NCI-H748 treated with DMSO at 0.1 percent for 48 hours (cell line): ENCODE measurements at regions not wholly inside any gene's neighbourhood (a gene's known extent, or its start where the extent isn't known, plus 50 kb on each side); places are given as distances from the start of the nearest gene placed in this dataset.
"Not testable (repeated sequence)": the region's sequence is repeated elsewhere in the genome, so short reads cannot be mapped to it uniquely, and the experiment has no call there.

Experiments
- DNase-seq: peaks from one replicate; lab custom pipeline; 2025; lab: John Stamatoyannopoulos, UW

DNA sequence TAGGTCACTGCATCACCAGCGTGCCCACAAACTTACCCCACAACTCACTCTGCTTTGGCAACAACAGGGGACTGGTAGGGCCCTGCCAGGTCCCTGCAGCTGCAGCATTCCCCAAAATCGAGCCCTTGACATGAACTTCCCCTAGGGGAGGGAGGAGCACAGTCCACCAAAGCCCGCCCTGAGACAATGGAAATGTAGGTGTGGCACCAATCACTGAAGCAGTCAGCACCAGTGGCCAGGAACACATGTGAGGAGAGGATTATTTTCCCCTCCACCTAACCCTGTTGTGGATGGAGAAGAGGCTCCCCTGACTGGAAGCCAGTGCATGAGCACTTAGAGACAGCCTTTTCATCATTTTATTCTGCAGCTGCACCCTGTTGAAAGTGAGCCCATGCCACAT, 573.8 kb downstream of the SOX5 start:
- no peak for DNase-seq

DNA sequence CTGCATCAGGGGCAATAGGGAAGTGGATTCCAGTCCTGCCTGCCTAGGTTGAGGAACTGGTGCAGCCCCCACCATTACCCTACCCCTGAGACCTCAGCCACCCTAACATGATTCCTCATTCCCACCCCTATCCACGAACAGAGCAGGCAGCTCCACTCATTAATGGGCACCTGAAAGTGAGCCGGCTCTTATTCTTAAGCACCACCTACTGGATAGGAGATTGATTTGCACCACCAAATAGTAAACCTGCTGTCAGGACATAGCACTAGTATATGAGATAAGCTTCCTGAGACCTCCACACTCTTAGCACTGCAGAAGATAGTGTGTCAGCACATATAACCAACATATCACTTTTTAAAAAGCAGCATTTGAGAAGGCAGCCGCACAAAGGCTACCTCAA, 573.2 kb downstream of the SOX5 start:
- no peak for DNase-seq

DNA sequence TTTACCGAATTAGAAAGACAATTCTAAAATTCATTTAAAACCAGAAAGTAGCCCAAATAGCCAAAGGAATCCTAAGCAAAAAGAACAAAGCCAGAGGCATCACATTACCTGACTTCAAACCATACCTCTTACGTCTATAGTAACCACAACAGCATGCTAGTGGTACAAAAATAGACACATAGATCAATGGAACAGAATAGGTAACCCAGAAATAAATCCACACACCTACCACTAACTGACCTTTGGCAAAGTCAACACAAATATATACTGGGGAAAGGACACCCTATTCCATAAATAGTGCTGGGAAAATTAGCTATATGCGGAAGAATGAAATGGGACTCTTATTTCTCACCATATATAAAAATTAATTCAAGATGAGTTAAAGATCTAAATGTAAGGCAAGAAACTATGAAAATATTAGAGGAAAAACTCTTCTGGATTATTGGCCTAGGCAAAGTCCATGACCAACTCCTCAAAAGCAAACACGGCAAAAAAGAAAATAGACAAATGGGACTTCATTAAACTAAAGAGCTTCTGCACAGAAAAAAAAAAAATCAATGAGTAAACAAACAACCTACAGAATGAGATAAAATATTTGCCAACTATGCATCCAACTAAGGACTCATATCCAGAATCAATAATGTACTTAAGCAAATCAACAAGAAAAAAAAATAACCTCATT, 568.9 kb downstream of the SOX5 start:
- DNase-seq = no peak

DNA sequence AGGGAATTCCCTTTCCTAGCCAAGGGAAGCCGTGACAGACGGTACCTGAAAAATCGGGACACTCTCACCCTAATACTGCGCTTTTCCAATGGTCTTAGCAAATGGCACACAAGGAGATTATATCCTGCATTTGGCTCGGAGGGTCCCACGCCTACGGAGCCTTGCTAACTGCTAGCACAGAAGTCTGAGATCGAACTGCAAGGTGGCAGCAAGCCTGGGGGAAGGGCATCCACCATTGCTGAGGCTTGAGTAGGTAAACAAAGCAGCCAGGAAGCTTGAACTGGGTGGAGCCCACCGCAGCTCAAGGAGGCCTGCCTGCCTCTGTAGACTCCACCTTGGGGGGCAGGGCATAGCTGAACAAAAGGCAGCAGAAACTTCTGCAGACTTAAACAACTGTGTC, 560.6 kb downstream of the SOX5 start:
- DNase-seq = not testable (repeated sequence)

DNA sequence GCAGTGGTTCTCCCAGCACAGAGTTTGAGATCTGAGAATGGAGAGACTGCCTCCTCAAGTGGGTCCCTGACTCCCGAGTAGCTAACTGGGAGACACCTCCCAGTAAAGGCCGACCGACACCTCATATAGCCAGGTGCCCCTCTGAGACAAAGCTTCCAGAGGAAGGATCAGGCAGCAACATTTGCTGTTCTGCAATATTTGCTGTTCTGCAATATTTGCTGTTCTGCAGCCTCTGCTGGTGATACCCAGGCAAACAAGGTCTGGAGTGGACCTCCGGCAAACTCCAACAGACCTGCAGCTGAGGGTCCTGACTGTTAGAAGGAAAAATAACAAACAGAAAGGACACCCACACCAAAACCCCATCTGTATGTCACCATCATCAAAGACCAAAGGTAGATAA, 560.2 kb downstream of the SOX5 start:
- not testable (repeated sequence) for DNase-seq

DNA sequence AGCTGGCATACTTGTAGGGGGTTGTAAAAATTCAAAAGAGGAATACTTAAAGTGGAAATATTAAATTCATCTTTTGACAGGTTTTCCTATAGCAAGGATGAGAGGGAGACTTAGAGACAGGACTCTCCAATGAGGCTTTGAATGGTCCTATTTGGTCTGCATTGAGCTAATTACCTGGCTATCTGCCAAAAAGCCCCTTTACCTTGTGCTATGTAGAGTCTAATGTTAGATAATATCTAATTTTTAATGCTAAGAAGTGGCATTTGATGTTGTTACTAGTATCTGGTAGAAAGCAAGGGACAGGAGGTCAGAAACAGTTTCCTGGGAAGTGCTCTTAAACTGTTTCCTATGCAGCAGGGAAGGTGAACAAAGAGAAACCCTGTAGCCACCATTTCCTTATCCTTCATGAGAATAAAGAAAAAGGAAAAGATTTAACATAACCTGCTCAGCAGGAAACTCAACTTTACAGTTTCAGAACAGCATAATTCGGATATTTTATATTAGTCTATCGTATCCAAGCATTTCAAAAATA, 550.0 kb downstream of the SOX5 start:
- no peak for DNase-seq

DNA sequence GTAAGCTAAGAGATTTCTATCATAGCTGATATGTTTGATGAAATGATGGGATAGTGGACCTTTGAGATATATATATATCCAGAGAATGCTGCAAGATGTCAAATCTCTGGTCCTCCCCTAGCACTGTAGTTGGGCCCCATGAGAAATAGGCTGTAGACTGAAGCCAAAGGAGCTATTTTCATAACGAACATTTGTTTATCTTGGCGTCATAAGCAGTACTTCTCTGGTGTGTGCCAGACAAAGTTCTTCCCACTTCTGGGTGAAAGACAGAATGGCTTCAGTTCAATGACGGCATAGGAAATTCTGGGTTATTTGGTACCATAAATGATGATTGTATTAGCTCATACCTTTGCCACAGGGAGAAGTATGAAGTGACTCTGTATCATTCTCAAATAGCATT, 534.3 kb downstream of the SOX5 start:
- DNase-seq = no peak

DNA sequence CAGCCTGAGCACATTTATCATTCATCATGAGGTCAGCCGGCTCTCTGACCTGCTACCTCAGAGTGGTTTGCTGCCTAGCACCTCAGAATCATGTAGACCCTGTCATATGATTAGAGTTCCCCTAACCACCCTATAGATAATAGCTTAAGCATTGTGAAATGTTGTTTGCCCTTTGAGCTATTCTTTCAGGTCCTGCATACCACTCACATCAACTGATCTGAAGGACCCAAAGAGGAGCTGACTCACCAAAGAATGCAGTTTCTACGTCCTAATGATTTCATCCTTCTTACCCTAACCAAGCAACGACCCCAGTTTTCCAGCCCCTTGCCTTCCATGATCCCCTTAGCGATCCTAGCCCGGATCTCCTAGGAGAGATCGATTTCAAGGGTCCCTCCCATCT, 527.9 kb downstream of the SOX5 start:
- no peak for DNase-seq

DNA sequence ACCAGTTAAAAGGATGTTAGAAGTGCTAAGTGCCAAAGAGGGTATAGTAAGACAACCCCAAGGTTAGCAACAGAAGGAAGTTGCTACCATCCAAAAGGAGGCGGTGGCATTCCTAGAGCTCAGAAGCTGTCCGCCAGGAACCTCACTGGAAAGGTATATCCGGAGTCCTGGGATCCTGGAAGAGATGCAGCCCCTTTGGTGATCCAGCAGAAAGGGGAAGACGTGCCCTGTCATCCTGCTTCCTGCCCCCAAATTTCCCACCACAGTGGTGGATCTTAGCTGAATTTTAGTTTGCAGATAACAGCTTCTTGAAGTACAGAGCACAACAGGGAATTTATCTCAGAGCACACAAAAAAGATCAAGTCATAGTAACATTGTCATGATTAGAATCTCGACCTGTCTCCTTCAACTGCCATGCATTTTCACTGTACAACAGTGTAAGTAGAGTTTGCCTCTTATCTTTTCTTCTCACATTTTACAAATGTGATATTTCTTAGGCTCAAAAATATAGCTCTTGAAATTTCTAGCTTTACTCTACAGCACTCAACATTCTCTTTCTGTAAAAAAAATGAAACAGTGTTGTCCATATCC, 526.3 kb downstream of the SOX5 start:
- no peak for DNase-seq

DNA sequence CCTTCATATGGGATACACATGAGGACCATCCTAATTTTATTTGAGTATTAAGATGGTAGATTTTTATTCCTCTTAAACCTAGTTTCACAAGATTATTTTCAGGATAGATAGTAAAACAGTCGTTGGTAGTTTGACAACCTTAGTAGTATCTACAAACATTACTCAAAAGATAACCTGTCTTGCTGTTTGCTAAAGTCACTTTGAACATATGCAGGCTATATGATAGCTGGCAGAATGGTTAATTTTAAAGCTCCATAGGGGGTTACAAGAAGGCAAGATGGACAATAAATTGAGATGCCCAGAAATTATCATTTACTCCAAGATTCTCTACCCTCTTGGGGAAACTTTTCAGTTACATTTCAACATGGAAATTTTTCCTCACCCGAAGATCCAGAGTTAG, 525.7 kb downstream of the SOX5 start:
- DNase-seq = no peak

DNA sequence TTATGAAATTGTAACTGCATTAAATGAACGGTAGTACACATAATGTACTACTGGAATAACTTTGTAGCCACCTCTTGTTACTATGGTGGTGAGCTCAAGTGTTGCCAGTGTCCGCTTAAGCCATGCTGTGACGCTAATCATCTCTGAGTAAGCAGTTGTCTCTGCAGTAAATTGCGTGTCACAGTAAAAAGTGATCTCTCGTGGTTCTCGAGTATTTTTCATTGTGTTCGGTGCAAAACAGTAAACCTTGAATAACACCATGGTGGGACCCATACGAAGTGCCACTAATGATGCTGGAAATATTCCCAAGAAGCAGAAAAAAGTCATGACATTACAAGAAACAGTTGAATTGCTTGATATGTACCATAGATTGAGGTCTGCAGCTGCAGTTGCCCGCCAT, 524.8 kb downstream of the SOX5 start:
- peak; percentile 22 for DNase-seq

DNA sequence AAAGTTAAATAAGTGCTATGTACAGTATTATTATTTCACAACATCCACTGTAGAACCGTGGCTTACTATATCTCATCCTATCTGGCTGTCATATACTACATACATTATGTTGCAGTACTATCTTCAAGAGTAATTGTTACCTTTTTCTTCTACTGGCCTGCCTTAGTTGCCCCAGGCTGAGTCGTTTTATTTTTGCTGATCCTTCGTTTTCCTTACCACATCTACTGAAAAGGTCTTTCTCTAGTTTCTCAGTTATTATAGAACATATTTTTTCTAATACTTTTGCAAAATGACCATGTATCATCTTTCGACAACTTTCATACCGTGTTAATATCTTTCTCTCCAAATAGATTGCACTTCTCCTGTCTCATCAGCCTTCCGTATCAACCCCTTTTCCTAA, 523.1 kb downstream of the SOX5 start:
- no peak for DNase-seq

DNA sequence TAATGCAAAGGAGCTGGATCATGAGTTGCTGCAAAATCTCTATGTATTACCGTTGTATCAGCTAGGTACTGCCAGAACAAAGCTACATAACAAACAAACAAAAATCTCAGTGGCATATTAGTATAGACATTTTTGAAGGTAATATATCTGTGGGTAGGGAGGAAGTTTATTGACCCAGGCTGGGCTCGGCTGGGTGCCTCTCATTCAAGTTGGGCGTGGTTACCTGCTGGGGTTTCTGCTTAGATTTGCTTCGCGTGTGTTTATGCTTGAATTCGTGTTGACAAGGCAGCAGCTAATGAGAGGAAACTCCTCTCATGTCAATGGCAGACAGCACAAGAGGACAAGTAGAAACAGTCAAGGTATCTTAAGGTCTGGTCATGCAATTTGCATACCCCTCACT, 520.7 kb downstream of the SOX5 start:
- no peak for DNase-seq

DNA sequence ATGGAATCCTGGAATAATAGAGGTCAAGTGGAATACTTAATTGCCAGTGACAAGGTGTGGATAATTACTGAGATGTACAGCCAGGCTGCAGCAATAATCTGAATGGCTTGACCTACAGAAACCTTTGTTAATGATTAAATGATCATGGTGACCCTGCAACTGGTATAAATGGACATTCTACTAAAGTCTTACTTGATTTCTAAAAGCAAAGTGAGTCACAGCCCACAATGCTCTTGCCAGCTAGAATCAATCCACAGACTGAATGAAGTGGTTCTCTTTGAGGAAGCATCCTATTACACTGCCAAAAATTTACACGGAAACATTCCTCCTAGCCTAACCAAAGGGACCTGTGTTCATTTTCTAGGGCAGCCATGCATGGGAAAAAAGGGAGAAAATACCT, 518.5 kb downstream of the SOX5 start:
- DNase-seq = no peak

DNA sequence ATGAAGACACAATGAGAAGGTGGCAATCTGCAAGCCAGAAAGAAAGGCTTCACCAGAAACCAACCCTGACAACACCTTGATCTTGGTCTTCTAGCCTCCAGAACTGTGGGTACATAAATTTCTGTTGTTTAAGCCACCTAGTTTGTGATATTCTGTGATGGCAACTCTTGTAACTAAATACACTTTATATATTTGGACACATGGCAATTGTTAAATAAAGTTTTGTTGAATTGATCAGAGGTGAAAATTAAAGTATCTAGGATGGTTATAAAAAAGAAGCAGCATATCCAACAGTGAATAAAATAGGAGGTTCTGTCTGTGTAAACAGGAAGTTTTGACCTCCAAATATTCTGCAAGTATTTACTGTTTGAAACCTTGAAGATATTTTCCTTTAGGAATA, 516.3 kb downstream of the SOX5 start:
- DNase-seq = no peak

DNA sequence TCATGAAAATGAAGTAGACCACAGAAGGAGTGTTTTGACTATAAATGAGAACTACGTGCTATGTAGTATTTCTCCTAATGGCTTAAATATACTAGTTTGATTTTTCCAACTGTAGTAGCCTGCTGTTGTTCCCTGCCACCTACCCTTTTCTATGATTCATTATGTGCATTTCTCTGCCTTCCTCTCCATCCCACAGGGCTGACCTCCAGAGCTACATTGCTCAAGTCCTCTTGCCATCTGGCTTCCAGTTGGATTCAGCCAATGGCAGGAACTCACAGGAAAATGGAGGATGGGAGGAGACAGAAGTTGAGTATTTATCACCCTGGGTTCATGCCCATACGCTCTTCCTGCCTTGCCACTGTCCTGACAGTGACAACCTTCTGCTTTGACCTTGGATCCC, 515.3 kb downstream of the SOX5 start:
- DNase-seq = no peak

DNA sequence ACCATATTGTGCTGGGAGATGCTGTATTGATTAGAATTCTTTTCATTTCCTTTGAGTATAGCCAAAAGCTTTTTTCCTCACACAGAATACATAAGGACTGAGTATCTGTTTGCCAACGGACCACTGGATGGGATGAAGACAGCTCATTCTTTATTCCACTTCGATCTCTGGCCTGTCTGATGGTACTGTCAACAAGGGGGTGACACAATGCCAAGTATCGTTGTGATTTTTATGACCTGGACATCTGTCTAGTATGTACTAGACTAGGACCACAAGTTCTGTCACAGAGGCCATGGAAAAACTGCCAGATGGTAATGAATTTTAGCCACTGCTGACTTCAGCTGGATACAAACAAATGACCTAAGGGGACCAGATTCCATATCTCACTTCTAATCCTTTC, 502.7 kb downstream of the SOX5 start:
- DNase-seq = no peak

DNA sequence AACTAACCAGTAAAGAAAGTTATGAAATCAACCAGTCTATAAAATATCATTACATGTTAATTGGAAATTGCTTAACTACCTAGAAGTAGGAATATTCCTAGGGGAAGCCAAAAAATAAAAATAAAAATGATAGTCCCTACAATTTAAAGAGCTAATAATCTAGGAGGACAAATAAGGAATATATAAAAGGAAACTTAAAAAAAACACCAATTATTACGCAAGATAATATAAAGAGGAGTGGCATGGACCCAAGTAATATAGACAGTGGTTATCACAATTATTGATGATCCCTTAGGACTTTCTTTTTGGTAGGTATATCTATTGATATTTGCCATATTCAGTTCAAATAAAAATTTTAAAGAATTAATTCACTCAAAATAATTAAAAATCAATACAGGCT, 498.7 kb downstream of the SOX5 start:
- no peak for DNase-seq

DNA sequence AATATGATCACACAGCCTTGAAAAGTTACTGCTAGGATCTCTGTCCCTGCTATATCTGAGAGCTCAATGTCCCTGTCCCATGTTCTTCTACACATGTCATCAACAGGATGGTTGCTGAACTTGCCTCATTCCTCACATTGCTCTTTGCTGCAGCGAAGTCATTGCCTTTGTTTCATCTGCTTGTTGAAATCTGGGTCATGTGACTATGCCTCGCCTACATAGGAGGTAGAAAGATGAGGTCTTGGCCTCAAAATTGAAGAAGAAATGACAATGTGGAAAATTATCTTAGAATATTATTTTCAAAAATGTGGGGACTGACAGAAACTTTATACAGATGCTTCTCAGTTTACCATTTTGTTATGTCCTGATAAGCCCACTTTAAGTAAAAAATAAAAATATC, 494.2 kb downstream of the SOX5 start:
- no peak for DNase-seq

DNA sequence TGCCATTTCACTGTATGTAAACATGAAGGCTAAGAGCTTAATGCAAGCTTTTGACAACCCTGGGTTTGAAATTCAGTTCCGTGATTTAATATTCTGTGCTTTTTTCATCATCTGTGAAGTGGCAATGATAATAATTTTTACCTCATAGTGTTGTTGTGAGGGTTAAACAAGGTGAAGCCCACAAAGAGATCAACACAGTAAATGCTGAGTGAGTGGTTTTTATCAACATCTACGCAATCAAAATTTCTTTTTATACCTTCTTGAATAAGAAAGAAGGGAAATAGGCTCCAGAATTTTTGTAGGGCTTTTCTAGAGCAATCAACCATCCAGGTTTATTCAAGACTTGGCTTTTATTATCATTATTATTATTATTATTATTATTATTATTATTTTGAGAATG, 490.8 kb downstream of the SOX5 start:
- DNase-seq = no peak

DNA sequence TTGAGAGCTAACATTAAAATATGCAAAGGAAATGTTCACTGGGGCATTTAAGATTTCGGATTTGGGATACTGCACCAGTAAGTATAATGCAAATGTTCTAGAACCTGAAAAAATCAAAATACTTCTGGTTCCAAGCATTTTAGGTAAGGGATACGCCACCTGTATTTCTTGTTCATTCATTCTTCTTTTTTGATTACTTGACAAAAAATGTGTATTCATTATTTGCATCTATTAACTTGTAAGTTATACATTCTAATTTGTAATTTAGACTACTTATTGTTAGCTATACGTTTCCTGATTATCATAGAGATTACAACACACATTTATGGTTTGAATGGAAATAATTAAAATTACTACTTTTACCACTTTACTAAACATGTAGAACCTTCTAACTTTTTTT, 486.9 kb downstream of the SOX5 start:
- no peak for DNase-seq

DNA sequence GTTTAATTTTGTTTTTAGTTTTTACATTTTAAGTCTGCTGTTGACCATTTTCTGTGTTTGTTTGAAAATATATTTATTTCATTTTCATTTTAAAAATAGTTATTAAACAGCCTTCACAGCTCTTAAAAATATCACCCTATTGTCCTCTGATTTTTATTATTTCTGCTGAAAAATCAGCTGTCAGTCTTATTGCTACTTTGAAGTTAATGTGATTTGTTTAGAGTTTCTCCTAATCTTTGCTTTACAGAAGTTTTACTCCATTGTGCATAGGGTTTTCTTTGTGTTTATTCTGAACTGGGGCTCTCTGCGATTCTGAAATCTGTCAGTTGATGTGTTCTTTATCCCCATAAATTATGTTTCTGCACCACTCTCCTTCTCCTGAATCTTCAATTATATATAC, 486.3 kb downstream of the SOX5 start:
- DNase-seq = no peak

DNA sequence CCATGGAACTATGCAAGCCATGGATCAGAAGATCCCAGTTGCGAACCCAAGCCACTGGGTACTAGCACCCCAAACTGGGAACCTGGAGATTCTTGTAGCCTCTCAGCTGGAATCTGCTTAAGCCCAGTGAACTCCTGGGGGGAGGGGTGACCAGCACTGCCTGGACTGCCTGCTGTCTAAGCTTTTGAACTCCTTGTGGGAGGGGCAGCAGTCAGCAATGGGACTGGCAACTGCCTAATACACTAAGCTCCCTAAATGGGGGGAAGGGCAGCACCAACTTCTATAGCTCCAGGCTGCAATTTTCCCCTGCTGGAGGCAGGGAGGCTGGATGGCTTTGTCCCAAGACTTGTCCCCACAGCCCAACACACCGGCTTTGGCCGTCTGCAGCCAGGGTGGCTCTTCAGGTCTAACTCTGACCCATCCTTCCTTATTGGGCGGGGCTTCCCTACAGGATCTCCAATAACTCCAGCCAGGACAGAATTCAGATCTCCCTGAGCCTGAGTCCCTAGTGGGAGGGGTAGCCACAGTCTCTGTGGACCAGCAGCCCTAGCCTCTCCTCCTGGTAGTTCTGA, 485.1 kb downstream of the SOX5 start:
- DNase-seq = no peak
